Stimulated activated CD4-positive, alpha-beta T cell treated with anti-CD3 and anti-CD28 coated beads, Interleukin-1b, Interleukin-23, amount 100 ng/mL, for 1 hour (primary cell): ENCODE measurements at regions not wholly inside any gene's neighbourhood (a gene's known extent, or its start where the extent isn't known, plus 50 kb on each side); places are given as distances from the start of the nearest gene placed in this dataset.

Experiments
- DNase-seq, 2 donors: peaks; one replicate each; pipeline ENCODE4 v3.0.0-alpha.2; 2020; ENCODE audit warnings: low read depth in 2 of 2

GRCh38 chr14:71709076-71709475 lies 223.2 kb upstream of the RGS6 start:
- DNase-seq, result no peak

GRCh38 chr14:71709987-71710386 lies 222.2 kb upstream of the RGS6 start:
- DNase-seq, result no peak

GRCh38 chr14:71711125-71711524 lies 221.1 kb upstream of the RGS6 start:
- DNase-seq, result no peak

GRCh38 chr14:71711619-71712018 lies 220.6 kb upstream of the RGS6 start:
- DNase-seq, result no peak

- no peak for DNase-seq
These were observed 219.8 kb upstream of the RGS6 start for GRCh38 chr14:71712478-71712877.

GRCh38 chr14:71713016-71713415 lies 219.2 kb upstream of the RGS6 start:
- no peak for DNase-seq

GRCh38 chr14:71713451-71713850 lies 218.8 kb upstream of the RGS6 start:
- no peak for DNase-seq

- DNase-seq, result no peak
These were observed 218.0 kb upstream of the RGS6 start for GRCh38 chr14:71714225-71714624.

GRCh38 chr14:71716041-71716772 lies 216.0 kb upstream of the RGS6 start:
- DNase-seq, result no peak

- no peak for DNase-seq
These were observed 211.1 kb upstream of the RGS6 start for GRCh38 chr14:71720978-71721624.

GRCh38 chr14:71721791-71722190 lies 210.4 kb upstream of the RGS6 start:
- no peak for DNase-seq

- no peak for DNase-seq
These were observed 209.3 kb upstream of the RGS6 start for GRCh38 chr14:71722885-71723284.

GRCh38 chr14:71725922-71726579 lies 206.2 kb upstream of the RGS6 start:
- DNase-seq, result no peak

GRCh38 chr14:71726580-71727021 lies 205.6 kb upstream of the RGS6 start:
- DNase-seq, result no peak

- DNase-seq, result no peak
These were observed 203.8 kb upstream of the RGS6 start for GRCh38 chr14:71728386-71728785.

GRCh38 chr14:71729596-71729995 lies 202.6 kb upstream of the RGS6 start:
- no peak for DNase-seq

- no peak for DNase-seq
These were observed 201.8 kb upstream of the RGS6 start for GRCh38 chr14:71730471-71730870.

GRCh38 chr14:71731096-71731495 lies 201.1 kb upstream of the RGS6 start:
- no peak for DNase-seq

GRCh38 chr14:71733210-71733883 lies 198.9 kb upstream of the RGS6 start:
- DNase-seq, result no peak

- no peak for DNase-seq
These were observed 198.2 kb upstream of the RGS6 start for GRCh38 chr14:71734076-71734475.

GRCh38 chr14:71734885-71735284 lies 197.3 kb upstream of the RGS6 start:
- no peak for DNase-seq

- DNase-seq, result no peak
These were observed 194.5 kb upstream of the RGS6 start for GRCh38 chr14:71737760-71738159.
